Breast epithelium (tissue), 3 donors: ENCODE measurements at regions not wholly inside any gene's neighbourhood (a gene's known extent, or its start where the extent isn't known, plus 50 kb on each side); places are given as distances from the start of the nearest gene placed in this dataset.

ENCODE experiments used
- CTCF ChIP-seq, 3 donors: fragments of 450-650 bp; IDR thresholded peaks; one replicate each; pipeline ENCODE4 v1.5.1; 2016 to 2017; ENCODE audit warnings: antibody characterized with exemption in 3 of 3, mild to moderate bottlenecking in 3 of 3, moderate library complexity in 3 of 3
- POLR2A ChIP-seq: fragments of 450-650 bp; IDR thresholded peaks from one replicate; pipeline ENCODE4 v1.6.1; 2016; ENCODE audit warnings: antibody characterized with exemption, mild to moderate bottlenecking, moderate library complexity

GRCh38 chr3:63043631-63044030 is 168.4 kb upstream of the CADPS start:
- TF ChIP-seq CTCF (IDR thresholded peaks at IDR 0.05) (no peak), POLR2A (no peak)
